ENCODE measurements at regions not wholly inside any gene's neighbourhood (a gene's known extent, or its start where the extent isn't known, plus 50 kb on each side); places are given as distances from the start of the nearest gene placed in this dataset.
A peak's percentile ranks its signal among the peaks of the same experiment; 100 is the strongest.

- TF ChIP-seq, protein P1, sequence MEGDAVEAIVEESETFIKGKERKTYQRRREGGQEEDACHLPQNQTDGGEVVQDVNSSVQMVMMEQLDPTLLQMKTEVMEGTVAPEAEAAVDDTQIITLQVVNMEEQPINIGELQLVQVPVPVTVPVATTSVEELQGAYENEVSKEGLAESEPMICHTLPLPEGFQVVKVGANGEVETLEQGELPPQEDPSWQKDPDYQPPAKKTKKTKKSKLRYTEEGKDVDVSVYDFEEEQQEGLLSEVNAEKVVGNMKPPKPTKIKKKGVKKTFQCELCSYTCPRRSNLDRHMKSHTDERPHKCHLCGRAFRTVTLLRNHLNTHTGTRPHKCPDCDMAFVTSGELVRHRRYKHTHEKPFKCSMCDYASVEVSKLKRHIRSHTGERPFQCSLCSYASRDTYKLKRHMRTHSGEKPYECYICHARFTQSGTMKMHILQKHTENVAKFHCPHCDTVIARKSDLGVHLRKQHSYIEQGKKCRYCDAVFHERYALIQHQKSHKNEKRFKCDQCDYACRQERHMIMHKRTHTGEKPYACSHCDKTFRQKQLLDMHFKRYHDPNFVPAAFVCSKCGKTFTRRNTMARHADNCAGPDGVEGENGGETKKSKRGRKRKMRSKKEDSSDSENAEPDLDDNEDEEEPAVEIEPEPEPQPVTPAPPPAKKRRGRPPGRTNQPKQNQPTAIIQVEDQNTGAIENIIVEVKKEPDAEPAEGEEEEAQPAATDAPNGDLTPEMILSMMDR (IDR thresholded peaks at IDR 0.05; ENCODE audit: insufficient read depth, low read depth, low read length) = peak; percentile 19
- no peak for TF ChIP-seq EZH2 (IDR thresholded peaks at IDR 0.05; ENCODE audit: insufficient read depth, low read length)
These were observed 119.9 kb upstream of the TJP1 start for GRCh38 chr15:29942143-29942542.

All from astrocyte (in vitro differentiated cells and primary cell).